ENCODE measurements at regions not wholly inside any gene's neighbourhood (a gene's known extent, or its start where the extent isn't known, plus 50 kb on each side); places are given as distances from the start of the nearest gene placed in this dataset.

- H4K20me1 ChIP-seq (ENCODE audit: insufficient read depth) = no peaks in the 10 kb centered on the region
These were observed 209.1 kb downstream of the CCDC59 start for GRCh38 chr12:82149045-82149444.

GRCh38 chr12:82146740-82147139 is 211.4 kb downstream of the CCDC59 start:
- Histone ChIP-seq H3K4me2 (no peak overlapping the region), H3F3A (replicated peaks; ENCODE audit: insufficient read depth) (no peaks in the 10 kb centered on the region), H3K9me2 (no peaks in the 10 kb centered on the region), H3K9me3 (no peaks in the 10 kb centered on the region), H3K27ac (ENCODE audit: low read depth in 2 of 2, low read length in 1 of 2) (no peak overlapping the region), H3K36me3 (replicated peaks in 1 of 2; ENCODE audit: control insufficient read depth in 1 of 2, insufficient read depth in 2 of 2, low read length in 1 of 2) (peaks cover 0 to 4% of the 10 kb centered on the region in 2 experiments), H4K20me1 (ENCODE audit: insufficient read depth) (no peaks in the 10 kb centered on the region), H3K9ac (no peak overlapping the region), H3K4me3 (ENCODE audit: low read depth in 2 of 2, low read length in 1 of 2) (no peak overlapping the region), H3K79me2 (ENCODE audit: insufficient read depth) (no peaks in the 10 kb centered on the region), H3K27me3 (ENCODE audit: insufficient read depth) (no peaks in the 10 kb centered on the region), H3K4me1 (ENCODE audit: control insufficient read depth in 1 of 2, insufficient read depth in 2 of 2, low read depth in 1 of 2, low read length in 1 of 2) (no peaks in the 10 kb centered on the region), H2AFZ (ENCODE audit: low read depth) (no peak overlapping the region)
- TF ChIP-seq GATA2 (CRISPR knock-in tag; IDR thresholded peaks at IDR 0.05) = no peak
- TF ChIP-seq RAD21 (IDR thresholded peaks at IDR 0.05; ENCODE audit: low read length) = no peak
- 15% methylated on average over 3 of the region's 3 CpGs for WGBS (ENCODE audit: low lambda C conversion rate)
- CTCF ChIA-PET = no interaction called here
- no peak for DNase-seq
- POLR2A ChIA-PET = no interaction called here

More at GRCh38 chr12:82149045-82149444, 209.1 kb downstream of the CCDC59 start:
- Histone ChIP-seq H3K9me3 (no peaks in the 10 kb centered on the region), H3K4me1 (ENCODE audit: control insufficient read depth in 1 of 2, insufficient read depth in 2 of 2, low read depth in 1 of 2, low read length in 1 of 2) (no peaks in the 10 kb centered on the region), H3K9ac (no peak overlapping the region), H2AFZ (ENCODE audit: low read depth) (no peak overlapping the region), H3K79me2 (ENCODE audit: insufficient read depth) (no peaks in the 10 kb centered on the region), H3K36me3 (replicated peaks in 1 of 2; ENCODE audit: control insufficient read depth in 1 of 2, insufficient read depth in 2 of 2, low read length in 1 of 2) (no peaks in the 10 kb centered on the region), H3K27me3 (ENCODE audit: insufficient read depth) (no peaks in the 10 kb centered on the region), H3K4me2 (no peak overlapping the region), H3K9me2 (no peaks in the 10 kb centered on the region), H3K27ac (ENCODE audit: low read depth in 2 of 2, low read length in 1 of 2) (no peak overlapping the region), H3F3A (replicated peaks; ENCODE audit: insufficient read depth) (no peaks in the 10 kb centered on the region), H3K4me3 (ENCODE audit: low read depth in 2 of 2, low read length in 1 of 2) (no peak overlapping the region)
- TF ChIP-seq ZBTB33 (IDR thresholded peaks at IDR 0.05; ENCODE audit: borderline replicate concordance, low read depth) = no peak
- TF ChIP-seq RAD21 (IDR thresholded peaks at IDR 0.05; ENCODE audit: low read length) = no peak
- TF ChIP-seq TAF1 (IDR thresholded peaks at IDR 0.05; ENCODE audit: borderline replicate concordance, low read depth, low read length) = no peak
- no peak for TF ChIP-seq CTCF (IDR thresholded peaks at IDR 0.05)
- no peak for TF ChIP-seq FOSL2 (IDR thresholded peaks at IDR 0.05; ENCODE audit: borderline replicate concordance, low read depth)
- no peak for TF ChIP-seq USF1 (IDR thresholded peaks at IDR 0.05; ENCODE audit: borderline replicate concordance, low read depth)
- no peak for TF ChIP-seq JUND (IDR thresholded peaks at IDR 0.05)
- CTCF ChIA-PET = no interaction called here
- POLR2A ChIA-PET = no interaction called here
- DNase-seq = no peak
- 1% methylated on average over 3 of the region's 3 CpGs for WGBS (ENCODE audit: low lambda C conversion rate)
